ENCODE measurements at regions not wholly inside any gene's neighbourhood (a gene's known extent, or its start where the extent isn't known, plus 50 kb on each side); places are given as distances from the start of the nearest gene placed in this dataset.

- TF ChIP-seq BACH2 (CRISPR knock-in tag; IDR thresholded peaks at IDR 0.05; ENCODE audit: borderline replicate concordance) (no peak), ZNF565 (CRISPR knock-in tag; conservative IDR thresholded peaks at IDR 0.05; ENCODE audit: low read depth) (no peak), PPARA (CRISPR knock-in tag; IDR thresholded peaks at IDR 0.05; ENCODE audit: borderline replicate concordance) (no peak), TOX (CRISPR knock-in tag; IDR thresholded peaks at IDR 0.05; ENCODE audit: borderline replicate concordance) (no peak), PATZ1 (CRISPR knock-in tag; IDR thresholded peaks at IDR 0.05; ENCODE audit: borderline replicate concordance) (no peak), CREB5 (CRISPR knock-in tag; IDR thresholded peaks at IDR 0.05; ENCODE audit: low read depth) (no peak), ZC3H10 (CRISPR knock-in tag; IDR thresholded peaks at IDR 0.05) (no peak), ZNF70 (CRISPR knock-in tag; IDR thresholded peaks at IDR 0.05) (no peak), ZFP30 (CRISPR knock-in tag; IDR thresholded peaks at IDR 0.05) (no peak), SNAI2 (CRISPR knock-in tag; IDR thresholded peaks at IDR 0.05) (no peak), ZFP3 (CRISPR knock-in tag; IDR thresholded peaks at IDR 0.05) (no peak), CSRNP3 (CRISPR knock-in tag; IDR thresholded peaks at IDR 0.05) (no peak), ARNTL (CRISPR knock-in tag; IDR thresholded peaks at IDR 0.05; ENCODE audit: borderline replicate concordance, low read depth) (no peak), TSHZ2 (CRISPR knock-in tag; IDR thresholded peaks at IDR 0.05) (no peak), POU6F1 (CRISPR knock-in tag; IDR thresholded peaks at IDR 0.05; ENCODE audit: borderline replicate concordance, low read depth) (no peak), GLIS3 (CRISPR knock-in tag; IDR thresholded peaks at IDR 0.05) (no peak), ESRRG (CRISPR knock-in tag; IDR thresholded peaks at IDR 0.05) (no peak), CSDC2 (CRISPR knock-in tag; IDR thresholded peaks at IDR 0.05) (no peak), ISL1 (CRISPR knock-in tag; IDR thresholded peaks at IDR 0.05) (no peak)
- no peak for ATAC-seq
Observed at GRCh38 chr20:48176139-48176538, 390.9 kb upstream of the SULF2 start.

GRCh38 chr20:48175261-48175660 is 390.0 kb upstream of the SULF2 start:
- ATAC-seq = no peak
- TF ChIP-seq TOX (CRISPR knock-in tag; IDR thresholded peaks at IDR 0.05; ENCODE audit: borderline replicate concordance) (no peak), ZNF70 (CRISPR knock-in tag; IDR thresholded peaks at IDR 0.05) (no peak), ARNTL (CRISPR knock-in tag; IDR thresholded peaks at IDR 0.05; ENCODE audit: borderline replicate concordance, low read depth) (no peak), POU6F1 (CRISPR knock-in tag; IDR thresholded peaks at IDR 0.05; ENCODE audit: borderline replicate concordance, low read depth) (no peak), BACH2 (CRISPR knock-in tag; IDR thresholded peaks at IDR 0.05; ENCODE audit: borderline replicate concordance) (no peak), SNAI2 (CRISPR knock-in tag; IDR thresholded peaks at IDR 0.05) (no peak), ZC3H10 (CRISPR knock-in tag; IDR thresholded peaks at IDR 0.05) (no peak), PPARA (CRISPR knock-in tag; IDR thresholded peaks at IDR 0.05; ENCODE audit: borderline replicate concordance) (no peak), OSR1 (CRISPR knock-in tag; IDR thresholded peaks at IDR 0.05) (no peak), TSHZ2 (CRISPR knock-in tag; IDR thresholded peaks at IDR 0.05) (no peak), ESRRG (CRISPR knock-in tag; IDR thresholded peaks at IDR 0.05) (no peak)

Measured in SK-N-SH treated with all-trans-retinoic acid at 6 μM for 48 hours (cell line).